Activated CD4-positive, alpha-beta T cell treated with anti-CD3 and anti-CD28 coated beads, Interleukin-2, Interleukin-6, amounts not matched to agents 100 ng/mL and 50 ng/mL, durations not matched to agents 16 hours and 8 hours (primary cell): ENCODE measurements at regions not wholly inside any gene's neighbourhood (a gene's known extent, or its start where the extent isn't known, plus 50 kb on each side); places are given as distances from the start of the nearest gene placed in this dataset.

Experiments
- DNase-seq: peaks from one replicate; pipeline ENCODE4 v3.0.0-alpha.2; 2020

DNA sequence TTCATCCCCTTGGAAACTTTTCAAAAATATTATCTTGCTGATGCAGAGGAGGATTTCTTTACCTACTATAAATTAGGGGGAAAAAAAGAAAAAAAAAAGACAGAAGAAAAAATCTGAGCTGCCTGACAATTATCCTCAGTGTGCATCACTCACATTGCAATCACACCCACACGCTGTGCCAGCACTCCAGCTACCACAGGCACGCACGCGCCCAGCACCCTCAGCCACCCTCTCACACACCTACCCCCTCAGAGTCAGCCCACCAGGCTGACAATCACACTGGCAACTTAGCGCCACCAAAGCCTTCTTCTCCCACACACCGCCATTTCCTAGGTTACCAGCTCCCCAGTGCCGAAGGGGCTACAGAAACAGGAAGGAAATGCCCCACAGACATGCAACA, 236.1 kb downstream of the KCNA4 start:
- DNase-seq = no peak

DNA sequence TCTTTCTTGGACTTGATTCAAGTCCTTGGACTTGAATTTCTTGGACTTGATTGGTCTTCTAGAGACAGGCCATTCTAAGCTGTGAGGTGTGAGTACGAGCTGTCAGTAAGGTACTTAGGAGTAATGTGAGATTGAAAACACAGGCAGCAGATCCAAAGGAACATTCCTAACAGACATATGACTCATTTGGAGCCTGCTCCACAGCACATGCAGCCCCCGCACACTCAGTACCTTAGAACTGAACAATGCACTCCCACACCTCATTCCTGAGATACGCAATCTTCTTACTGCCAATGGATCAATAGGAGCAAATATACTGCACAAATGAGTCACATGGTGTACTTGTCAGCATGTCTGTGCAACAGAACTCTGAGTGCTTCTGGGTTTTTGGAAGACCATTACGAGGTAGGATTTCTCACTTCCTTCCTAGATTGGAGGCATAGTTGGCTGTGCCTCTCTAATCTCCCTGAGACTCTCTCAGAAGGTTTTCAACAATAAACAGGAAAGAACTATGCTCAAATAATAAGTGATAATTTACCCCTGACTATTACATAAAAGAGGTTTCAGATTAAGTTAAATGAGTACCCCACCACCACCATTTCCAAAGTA, 243.1 kb downstream of the KCNA4 start:
- no peak for DNase-seq

DNA sequence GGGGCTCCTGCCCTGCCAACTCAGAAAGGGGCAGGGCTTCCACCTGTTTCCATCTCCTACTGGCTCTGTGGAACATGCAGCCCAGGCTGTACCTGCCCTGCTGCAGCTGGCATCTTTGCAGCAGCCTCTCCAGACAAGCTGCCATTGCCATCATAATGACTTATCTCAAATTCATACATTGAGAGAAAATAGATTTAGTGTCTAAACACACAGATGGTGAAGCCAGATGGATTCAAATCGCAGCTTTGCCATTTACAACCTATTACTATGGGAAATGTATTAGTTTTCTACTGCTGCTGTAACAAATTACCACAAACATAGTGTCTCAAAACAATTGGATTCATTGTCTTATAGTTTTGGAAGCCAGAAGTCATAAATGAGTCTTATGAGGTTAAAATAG, 260.0 kb downstream of the KCNA4 start:
- DNase-seq = no peak

DNA sequence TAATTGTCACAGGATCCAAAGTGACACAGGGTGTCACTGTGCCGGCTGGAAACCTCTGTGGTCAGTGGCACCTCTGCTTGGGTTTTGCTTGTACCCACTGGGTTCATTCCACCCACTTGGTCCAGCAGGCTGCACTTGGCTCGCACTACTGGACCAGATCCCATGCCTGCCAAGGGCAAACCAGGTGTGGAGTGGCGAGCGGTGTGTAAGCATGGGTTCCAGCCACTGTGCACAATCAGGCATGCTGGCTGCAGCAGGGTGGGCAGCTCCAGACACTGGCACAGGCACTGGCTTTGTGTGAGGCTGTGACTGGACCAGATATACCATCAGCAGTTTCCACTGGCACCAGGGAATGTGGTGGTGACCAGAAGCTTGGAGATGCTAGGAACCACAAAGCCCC, 261.4 kb downstream of the KCNA4 start:
- DNase-seq = no peak

DNA sequence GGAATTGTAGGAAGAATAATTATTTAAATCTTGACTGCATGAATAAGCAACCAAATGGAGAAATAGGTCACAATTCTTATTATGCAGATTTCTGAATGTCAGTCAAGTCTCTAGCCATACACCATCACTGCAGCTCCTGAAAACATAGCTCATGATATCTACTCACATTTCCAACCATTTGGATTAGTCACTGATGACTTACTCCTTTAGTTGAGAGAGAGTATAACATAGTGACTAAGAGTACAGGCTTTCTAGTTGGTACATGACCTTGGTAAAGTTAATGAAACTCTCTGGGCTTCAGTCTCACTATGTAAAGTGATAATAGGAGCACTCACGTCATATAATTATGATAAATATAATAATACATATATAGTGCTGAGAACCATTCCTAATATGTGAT, 265.2 kb downstream of the KCNA4 start:
- DNase-seq = no peak

- DNase-seq = no peak
Measured at GRCh38 chr11:29750392-29750791, 266.4 kb downstream of the KCNA4 start.

GRCh38 chr11:29734287-29734686, 282.5 kb downstream of the KCNA4 start:
- no peak for DNase-seq

DNA sequence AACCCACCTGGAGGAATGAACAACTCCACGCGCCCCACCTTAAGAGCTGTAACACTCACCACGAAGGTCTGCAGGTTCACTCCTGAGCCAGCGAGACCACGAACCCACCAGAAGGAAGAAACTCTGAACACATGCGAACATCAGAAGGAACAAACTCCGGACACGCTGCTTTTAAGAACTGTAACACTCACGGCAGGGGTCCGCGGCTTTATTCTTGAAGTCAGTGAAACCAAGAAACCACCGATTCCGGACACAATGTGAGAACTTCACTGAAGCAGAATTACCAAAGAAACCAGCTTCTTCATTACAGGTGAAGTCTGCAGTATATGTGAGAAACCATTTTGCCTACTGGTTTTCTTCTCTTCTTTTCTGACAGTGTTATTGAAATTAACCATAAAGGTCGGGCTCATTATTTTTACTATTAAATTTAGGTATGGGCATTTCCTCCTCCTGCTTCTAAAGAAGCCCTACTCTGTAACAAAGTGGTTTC, 303.0 kb downstream of the KCNA4 start:
- DNase-seq = no peak

- DNase-seq = no peak
Measured at GRCh38 chr11:29712616-29713015, 304.2 kb downstream of the KCNA4 start.

- no peak for DNase-seq
Measured at GRCh38 chr11:29707924-29708323, 308.9 kb downstream of the KCNA4 start.

DNA sequence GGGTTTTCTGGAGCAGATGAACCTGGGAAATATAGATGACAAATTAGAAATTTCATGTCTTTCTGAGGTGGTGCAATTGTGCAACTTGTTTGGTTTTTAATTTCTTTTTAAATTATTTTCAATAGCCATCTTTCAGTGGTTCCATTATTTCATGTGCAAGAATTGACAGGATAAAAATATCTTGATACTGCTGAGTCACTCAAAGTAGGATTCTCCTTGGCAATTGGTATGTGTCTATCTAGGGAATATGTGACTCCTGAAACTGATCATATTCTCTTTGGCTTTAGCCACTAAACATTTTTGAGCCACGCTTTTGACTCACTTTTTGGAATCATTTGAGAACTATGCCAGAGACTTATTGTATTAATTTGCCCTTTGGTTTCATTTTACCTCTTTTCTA, 331.5 kb downstream of the KCNA4 start:
- no peak for DNase-seq

GRCh38 chr11:29682856-29683255, 334.0 kb downstream of the KCNA4 start:
- no peak for DNase-seq

DNA sequence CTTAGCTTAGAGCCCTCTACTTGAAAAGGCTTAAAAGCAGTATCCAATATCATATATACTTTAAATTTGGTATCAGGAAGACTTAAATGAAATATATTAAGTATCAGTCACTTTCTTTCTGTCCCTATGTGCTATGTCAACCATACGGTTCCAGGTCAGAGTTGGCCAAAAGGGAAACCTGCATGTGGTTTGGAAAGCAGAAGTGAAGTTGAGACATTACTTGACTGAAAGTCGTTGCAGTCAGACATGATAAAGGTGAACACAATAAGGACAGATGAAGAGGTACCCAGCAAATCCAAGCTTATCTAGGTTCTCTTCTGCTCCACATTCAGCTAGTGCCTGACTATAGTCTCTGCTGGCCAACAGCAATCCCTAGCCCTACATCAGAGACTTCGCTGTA, 336.8 kb downstream of the KCNA4 start:
- no peak for DNase-seq

DNA sequence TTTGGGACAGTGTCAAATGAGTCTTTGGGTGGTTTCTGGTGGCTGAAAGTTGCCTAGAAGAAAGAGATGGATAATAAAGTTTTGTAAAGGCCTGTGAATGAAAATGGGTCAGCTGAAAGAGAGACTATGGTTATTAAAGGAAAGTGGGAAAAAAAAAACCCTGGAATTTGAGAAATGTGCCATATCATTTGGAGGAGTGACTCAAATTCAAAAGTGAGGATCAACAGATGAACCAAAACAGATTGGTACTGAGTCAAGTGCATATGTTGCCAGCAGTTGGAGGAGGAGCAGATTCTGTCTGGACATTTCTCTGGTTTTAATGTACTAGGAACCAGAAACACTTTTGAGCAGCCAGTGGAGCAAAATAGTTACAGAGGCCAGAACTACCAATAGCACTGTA, 339.8 kb downstream of the KCNA4 start:
- DNase-seq = no peak

- no peak for DNase-seq
Measured at GRCh38 chr11:29669310-29669709, 347.5 kb downstream of the KCNA4 start.

- DNase-seq = no peak
Measured at GRCh38 chr11:29657709-29658108, 359.1 kb downstream of the KCNA4 start.

DNA sequence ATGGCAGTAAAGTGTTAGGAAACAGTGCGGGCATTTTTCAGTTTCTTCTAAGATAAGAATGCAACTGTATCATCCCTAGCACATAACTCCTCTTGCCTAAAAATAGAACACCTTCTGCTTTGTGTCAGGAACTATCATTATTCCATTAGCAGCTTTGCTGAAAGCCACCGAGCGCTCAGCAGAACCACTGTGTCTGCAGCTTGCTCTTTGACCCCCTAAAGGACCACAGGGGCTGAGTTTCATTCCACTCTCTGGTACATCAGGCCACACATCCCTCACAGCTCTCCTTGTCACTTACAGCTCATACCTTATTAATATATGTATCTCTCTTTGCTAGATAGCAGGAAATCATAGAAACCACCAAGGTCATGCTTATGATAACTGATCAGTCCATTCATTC, 360.2 kb downstream of the KCNA4 start:
- peak; percentile 0 for DNase-seq

- DNase-seq = no peak
Measured at GRCh38 chr11:29645373-29645772, 371.5 kb downstream of the KCNA4 start.

DNA sequence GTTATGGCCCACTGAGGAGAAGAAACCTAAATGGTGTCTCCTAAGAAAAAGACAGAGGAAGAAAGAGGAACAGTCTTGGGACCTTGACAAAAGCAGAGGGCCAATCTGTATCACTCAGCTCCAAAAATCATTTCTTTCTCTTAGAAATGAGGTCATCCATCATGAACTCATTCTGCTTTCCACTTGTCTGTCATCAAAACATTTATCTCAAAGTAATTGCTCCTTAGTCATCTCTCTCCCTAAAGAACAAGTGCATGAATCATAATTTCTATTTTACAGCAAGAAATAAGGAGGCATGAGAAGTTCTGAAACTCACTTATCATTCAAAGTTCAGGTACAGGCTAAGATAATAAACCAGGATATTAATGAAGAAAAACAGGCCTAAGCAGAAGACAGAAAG, 375.6 kb downstream of the KCNA4 start:
- DNase-seq = no peak

DNA sequence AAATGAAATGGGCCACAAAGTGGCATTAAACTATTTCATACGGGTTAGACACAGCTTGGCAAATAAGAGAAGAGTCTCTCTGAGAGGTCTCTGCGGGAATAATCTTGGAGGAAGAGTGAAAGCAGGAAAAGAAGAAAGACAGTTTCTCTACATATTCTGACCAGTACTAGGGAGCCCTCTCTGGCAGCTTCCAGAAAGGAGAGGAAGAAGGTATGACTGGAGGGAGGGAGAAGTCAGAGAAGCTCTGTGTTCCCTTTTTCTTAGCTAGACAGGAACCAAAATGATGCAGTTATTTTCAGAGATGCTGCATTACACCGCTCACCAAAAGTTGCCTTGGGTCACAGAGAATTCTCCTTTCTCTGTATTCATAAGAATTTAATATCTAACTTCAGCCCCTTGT, 382.1 kb downstream of the KCNA4 start:
- no peak for DNase-seq

- no peak for DNase-seq
Measured at GRCh38 chr11:29634244-29634643, 382.6 kb downstream of the KCNA4 start.

DNA sequence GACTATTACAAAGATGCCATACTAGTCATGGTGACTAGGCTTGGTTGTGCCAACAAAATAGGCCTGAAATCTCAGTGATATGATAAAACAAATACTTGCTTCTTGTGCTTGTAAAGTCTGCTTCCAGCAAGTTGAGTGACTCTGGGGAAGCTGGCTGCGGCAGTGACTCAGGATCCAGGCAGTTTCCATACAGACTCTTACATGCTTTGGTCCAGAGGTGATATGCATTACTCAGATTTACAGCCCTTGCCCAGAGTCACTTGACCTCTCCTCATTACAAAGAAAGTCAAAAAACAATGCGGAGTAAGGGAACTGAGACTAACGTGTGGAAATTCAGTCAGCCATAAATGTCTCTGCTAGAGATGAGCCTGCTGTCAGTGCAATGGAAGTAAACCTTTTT, 387.5 kb downstream of the KCNA4 start:
- DNase-seq = no peak

GRCh38 chr11:29628609-29629008, 388.2 kb downstream of the KCNA4 start:
- no peak for DNase-seq

DNA sequence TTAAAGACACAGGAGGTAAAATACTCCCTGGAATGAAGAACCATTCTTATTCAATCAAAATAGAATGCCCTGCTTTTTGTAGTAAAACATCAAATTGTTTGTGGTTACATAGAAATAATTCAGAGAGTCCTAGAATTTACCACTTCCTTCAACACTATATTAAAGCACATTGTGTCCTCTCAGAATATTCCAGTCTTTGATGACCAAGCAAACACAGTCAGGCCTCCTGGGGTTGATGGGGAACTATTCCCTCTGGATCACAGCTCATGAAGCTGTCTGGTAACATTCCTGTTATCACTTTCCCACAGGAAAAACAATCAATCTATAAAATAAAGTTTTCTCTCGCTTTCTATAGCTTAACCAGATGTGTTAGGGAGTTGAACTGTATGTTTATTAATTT, 389.3 kb downstream of the KCNA4 start:
- no peak for DNase-seq

GRCh38 chr11:29623144-29623722, 393.6 kb downstream of the KCNA4 start:
- no peak for DNase-seq
